Fibroblast of lung (primary cell): ENCODE measurements at regions not wholly inside any gene's neighbourhood (a gene's known extent, or its start where the extent isn't known, plus 50 kb on each side); places are given as distances from the start of the nearest gene placed in this dataset.

Source experiments
- DNase-seq, 2 donors: peaks; one replicate each; pipeline versions ENCODE4 v3.0.0 to v3.0.0-alpha.2; 2010; ENCODE audit warnings: low read depth in 2 of 2
- H2AFZ ChIP-seq: 2 replicates; pipeline ENCODE4 v1.5.1; 2012; ENCODE audit warnings: low read length, control low read depth, inconsistent platforms
- H3K27ac ChIP-seq: 2 replicates; pipeline ENCODE4 v1.5.1; 2011; ENCODE audit warnings: low read length, control low read depth; ENCODE audit not compliant: insufficient read depth
- H3K27me3 ChIP-seq: 2 replicates; pipeline ENCODE4 v1.5.1; 2011; ENCODE audit warnings: mild to moderate bottlenecking, low read length; ENCODE audit not compliant: control insufficient read depth, insufficient read depth
- H3K36me3 ChIP-seq: 2 replicates; pipeline ENCODE4 v1.5.1; 2011; ENCODE audit warnings: low read length; ENCODE audit not compliant: control insufficient read depth, insufficient read depth
- H3K4me1 ChIP-seq: 2 replicates; pipeline ENCODE4 v1.5.1; 2011; ENCODE audit warnings: low read length; ENCODE audit not compliant: control insufficient read depth, insufficient read depth; ENCODE audit errors: extremely low read depth
- H3K4me2 ChIP-seq: 2 replicates; pipeline ENCODE4 v1.5.1; 2011; ENCODE audit warnings: low read length, control low read depth; ENCODE audit not compliant: insufficient read depth; ENCODE audit errors: extremely low read depth
- H3K4me3 ChIP-seq, 4 experiments: fragments of 200-600 bp in 1 of 4; sonication (generic) in 1 of 4; replicated peaks in 1 of 4; 2 replicates each; pipeline ENCODE4 v1.5.1; 2011 to 2016; ENCODE audit warnings: low read length in 4 of 4, low read depth in 3 of 4, mild to moderate bottlenecking in 3 of 4, control low read depth in 2 of 4, inconsistent platforms in 1 of 4, mixed read lengths in 1 of 4; ENCODE audit not compliant: insufficient read depth in 1 of 4; ENCODE audit errors: control extremely low read depth in 1 of 4
- H3K79me2 ChIP-seq: 2 replicates; pipeline ENCODE4 v1.5.1; 2012; ENCODE audit warnings: mild to moderate bottlenecking, low read length, inconsistent platforms; ENCODE audit not compliant: control insufficient read depth, insufficient read depth
- H3K9ac ChIP-seq: 2 replicates; pipeline ENCODE4 v1.5.1; 2011; ENCODE audit warnings: mild to moderate bottlenecking, low read length, control low read depth; ENCODE audit not compliant: insufficient read depth
- H3K9me3 ChIP-seq: 2 replicates; pipeline ENCODE4 v1.5.1; 2012; ENCODE audit warnings: low read depth, low read length; ENCODE audit not compliant: control insufficient read depth, insufficient read depth
- H4K20me1 ChIP-seq: 2 replicates; pipeline ENCODE4 v1.5.1; 2011; ENCODE audit warnings: low read length; ENCODE audit not compliant: control insufficient read depth, insufficient read depth; ENCODE audit errors: extremely low read depth
- EZH2 ChIP-seq: IDR thresholded peaks from 2 replicates; pipeline ENCODE4 v1.5.1; 2012; ENCODE audit warnings: low read length, control low read depth, mild to moderate bottlenecking; ENCODE audit errors: missing control alignments
- TF ChIP-seq, protein P1 (sequence below), 2 donors: IDR thresholded peaks in 1 of 2; conservative IDR thresholded peaks in 1 of 2; 1 replicate in 1 of 2; 2 replicates in 1 of 2; pipeline ENCODE4 v1.5.1; 2011 to 2012; ENCODE audit warnings: low read length in 2 of 2, control low read depth in 1 of 2, inconsistent platforms in 1 of 2, low read depth in 1 of 2, mild to moderate bottlenecking in 1 of 2

DNA sequence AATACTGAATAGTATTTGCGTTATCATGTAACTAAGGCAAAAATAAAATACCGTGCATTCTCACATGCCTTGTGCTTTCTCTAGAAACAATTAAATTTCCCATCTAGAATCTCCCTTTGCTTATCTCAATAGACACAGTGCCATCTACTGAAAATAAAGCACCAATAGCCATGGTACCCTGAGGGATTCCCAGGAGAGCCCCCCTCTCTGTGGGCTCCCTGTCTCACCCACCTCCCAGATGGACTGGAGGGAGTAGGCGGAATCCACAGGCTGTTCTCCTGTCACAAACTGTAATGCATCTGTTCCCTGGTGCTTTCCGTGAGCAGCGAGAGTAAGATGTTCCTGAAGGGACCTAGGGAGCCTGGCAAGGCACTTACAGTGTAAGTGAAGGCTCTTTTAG is 112.4 kb upstream of the UPP2 start:
- no peaks in the 10 kb centered on the region for H3K79me2 ChIP-seq
- no peak for DNase-seq
- no peak overlapping the region for H3K27ac ChIP-seq
- H3K4me2 ChIP-seq: no peak overlapping the region
- H3K27me3 ChIP-seq: peaks cover 3% of the 10 kb centered on the region
- H3K9me3 ChIP-seq: no peaks in the 10 kb centered on the region
- H3K4me3 ChIP-seq: no peak overlapping the region
- no peaks in the 10 kb centered on the region for H3K4me1 ChIP-seq
- TF ChIP-seq, protein P1, sequence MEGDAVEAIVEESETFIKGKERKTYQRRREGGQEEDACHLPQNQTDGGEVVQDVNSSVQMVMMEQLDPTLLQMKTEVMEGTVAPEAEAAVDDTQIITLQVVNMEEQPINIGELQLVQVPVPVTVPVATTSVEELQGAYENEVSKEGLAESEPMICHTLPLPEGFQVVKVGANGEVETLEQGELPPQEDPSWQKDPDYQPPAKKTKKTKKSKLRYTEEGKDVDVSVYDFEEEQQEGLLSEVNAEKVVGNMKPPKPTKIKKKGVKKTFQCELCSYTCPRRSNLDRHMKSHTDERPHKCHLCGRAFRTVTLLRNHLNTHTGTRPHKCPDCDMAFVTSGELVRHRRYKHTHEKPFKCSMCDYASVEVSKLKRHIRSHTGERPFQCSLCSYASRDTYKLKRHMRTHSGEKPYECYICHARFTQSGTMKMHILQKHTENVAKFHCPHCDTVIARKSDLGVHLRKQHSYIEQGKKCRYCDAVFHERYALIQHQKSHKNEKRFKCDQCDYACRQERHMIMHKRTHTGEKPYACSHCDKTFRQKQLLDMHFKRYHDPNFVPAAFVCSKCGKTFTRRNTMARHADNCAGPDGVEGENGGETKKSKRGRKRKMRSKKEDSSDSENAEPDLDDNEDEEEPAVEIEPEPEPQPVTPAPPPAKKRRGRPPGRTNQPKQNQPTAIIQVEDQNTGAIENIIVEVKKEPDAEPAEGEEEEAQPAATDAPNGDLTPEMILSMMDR (conservative IDR thresholded peaks at IDR 0.05 in 1 of 2, IDR thresholded peaks at IDR 0.05 in 1 of 2; ENCODE audit: low read depth in 1 of 2, low read length in 2 of 2): no peak
- TF ChIP-seq EZH2: no peak
- no peaks in the 10 kb centered on the region for H3K36me3 ChIP-seq
- no peaks in the 10 kb centered on the region for H4K20me1 ChIP-seq
- H3K9ac ChIP-seq: no peak overlapping the region
- no peak overlapping the region for H2AFZ ChIP-seq

GRCh38 chr2:157986761-157987160 is 110.6 kb upstream of the ACVR1 start:
- Histone ChIP-seq H3K36me3 (no peaks in the 10 kb centered on the region), H3K79me2 (no peaks in the 10 kb centered on the region), H3K4me3 (no peak overlapping the region), H2AFZ (no peak overlapping the region), H3K9me3 (no peaks in the 10 kb centered on the region), H4K20me1 (no peaks in the 10 kb centered on the region), H3K4me1 (no peaks in the 10 kb centered on the region), H3K4me2 (no peak overlapping the region), H3K27ac (no peak overlapping the region), H3K9ac (no peak overlapping the region), H3K27me3 (peaks cover 3% of the 10 kb centered on the region)
- TF ChIP-seq, protein P1 (conservative IDR thresholded peaks at IDR 0.05 in 1 of 2, IDR thresholded peaks at IDR 0.05 in 1 of 2; ENCODE audit: low read depth in 1 of 2, low read length in 2 of 2): no peak
- no peak for TF ChIP-seq EZH2
- DNase-seq: no peak

GRCh38 chr2:157984866-157985265 is 108.7 kb upstream of the ACVR1 start:
- H3K4me2 ChIP-seq: no peak overlapping the region
- no peak for DNase-seq
- no peaks in the 10 kb centered on the region for H3K79me2 ChIP-seq
- H3K9ac ChIP-seq: no peak overlapping the region
- no peak overlapping the region for H3K27ac ChIP-seq
- H3K4me3 ChIP-seq: no peak overlapping the region
- TF ChIP-seq, protein P1 (conservative IDR thresholded peaks at IDR 0.05 in 1 of 2, IDR thresholded peaks at IDR 0.05 in 1 of 2; ENCODE audit: low read depth in 1 of 2, low read length in 2 of 2): no peak
- no peak for TF ChIP-seq EZH2
- no peak overlapping the region for H2AFZ ChIP-seq
- no peaks in the 10 kb centered on the region for H3K36me3 ChIP-seq
- no peaks in the 10 kb centered on the region for H3K27me3 ChIP-seq
- H4K20me1 ChIP-seq: no peaks in the 10 kb centered on the region
- no peaks in the 10 kb centered on the region for H3K9me3 ChIP-seq
- no peaks in the 10 kb centered on the region for H3K4me1 ChIP-seq
